Mesodermal cell (in vitro differentiated cells): ENCODE measurements at regions not wholly inside any gene's neighbourhood (a gene's known extent, or its start where the extent isn't known, plus 50 kb on each side); places are given as distances from the start of the nearest gene placed in this dataset.

Experiments used
- H3K27ac ChIP-seq: 2 replicates; pipeline ENCODE4 v1.7.0; 2013; ENCODE audit warnings: mild to moderate bottlenecking, low read depth, low read length, moderate library complexity; ENCODE audit not compliant: severe bottlenecking
- H3K36me3 ChIP-seq: 2 replicates; pipeline ENCODE4 v1.7.1; 2013; ENCODE audit warnings: mild to moderate bottlenecking, low read length, moderate library complexity; ENCODE audit not compliant: control insufficient read depth, insufficient read depth
- H3K4me1 ChIP-seq: one replicate; pipeline ENCODE4 v1.7.1; 2013; ENCODE audit warnings: mild to moderate bottlenecking, low read length; ENCODE audit not compliant: insufficient read depth, control insufficient read depth, poor library complexity, severe bottlenecking
- H3K4me3 ChIP-seq: 2 replicates; pipeline ENCODE4 v1.7.0; 2013; ENCODE audit warnings: low read length, control low read depth, mild to moderate bottlenecking; ENCODE audit not compliant: insufficient read depth, poor library complexity, severe bottlenecking; ENCODE audit errors: extremely low read depth
- H3K9me3 ChIP-seq: 2 replicates; pipeline ENCODE4 v1.7.1; 2013; ENCODE audit warnings: mild to moderate bottlenecking, low read length, moderate library complexity; ENCODE audit not compliant: control insufficient read depth
- WGBS, 2 experiments: methylation state at CpG; one replicate each; pipeline ENCODE4 v1.1.5; 2013; ENCODE audit warnings: missing lambda C conversion rate in 2 of 2; ENCODE audit not compliant: insufficient coverage in 2 of 2; 5-methylcytosine and 5-hydroxymethylcytosine counted together

DNA sequence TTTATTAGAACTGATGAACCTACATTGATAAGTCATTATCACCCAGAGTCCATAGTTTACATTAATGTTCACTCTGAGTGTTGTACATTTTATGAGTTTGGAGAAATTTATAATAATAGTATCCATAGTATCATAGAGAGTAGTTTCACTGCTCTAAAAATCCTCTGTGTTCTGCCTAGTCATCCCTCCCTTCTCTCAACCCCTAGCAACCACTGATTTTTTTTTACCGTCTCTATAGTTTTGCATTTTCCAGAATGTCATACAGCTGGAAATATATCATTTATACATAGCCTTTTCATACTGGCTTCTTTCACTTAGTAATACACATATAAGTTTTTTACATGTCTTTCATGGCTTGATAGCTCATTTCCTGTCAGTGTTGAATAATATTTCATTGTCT, 231.1 kb downstream of the RAD51AP2 start:
- Histone ChIP-seq H3K4me3 (no peak overlapping the region), H3K36me3 (no peaks in the 10 kb centered on the region), H3K4me1 (no peaks in the 10 kb centered on the region), H3K27ac (no peak overlapping the region), H3K9me3 (no peaks in the 10 kb centered on the region)
- 67 to 88% methylated on average over 1 of the region's 1 CpG for WGBS, 2 experiments

- Histone ChIP-seq H3K4me3 (no peak overlapping the region), H3K27ac (no peak overlapping the region), H3K4me1 (no peaks in the 10 kb centered on the region), H3K9me3 (no peaks in the 10 kb centered on the region), H3K36me3 (no peaks in the 10 kb centered on the region)
- WGBS, 2 experiments = 88 to 92% methylated on average over 5 of the region's 5 CpGs
Observed at GRCh38 chr2:17282826-17283225, 235.4 kb downstream of the RAD51AP2 start.

DNA sequence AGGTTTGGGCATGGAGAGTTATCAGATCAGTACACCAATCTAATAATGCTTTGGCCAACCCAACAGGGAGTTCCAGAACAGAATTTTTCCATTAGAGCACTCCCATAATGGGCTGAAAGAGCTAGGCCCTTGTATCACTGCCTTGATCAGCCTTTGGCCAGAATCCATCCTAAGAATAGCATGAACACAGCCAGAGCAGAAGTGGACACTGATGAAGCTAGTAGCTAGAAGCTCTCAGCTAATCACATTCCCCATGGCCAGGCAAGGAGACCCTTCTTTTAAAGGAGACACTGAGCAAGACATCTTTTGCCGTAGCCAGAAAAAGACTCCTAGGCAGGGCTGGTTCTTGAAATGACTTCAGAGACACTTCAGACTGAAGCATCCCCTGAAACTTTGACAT, 236.0 kb downstream of the RAD51AP2 start:
- no peaks in the 10 kb centered on the region for H3K36me3 ChIP-seq
- no peaks in the 10 kb centered on the region for H3K9me3 ChIP-seq
- no peaks in the 10 kb centered on the region for H3K4me1 ChIP-seq
- no peak overlapping the region for H3K27ac ChIP-seq
- WGBS, 2 experiments = 100% methylated on average over 1 of the region's 1 CpG; no CpG with 5 or more reads in 1 of the 2 experiments
- no peak overlapping the region for H3K4me3 ChIP-seq

DNA sequence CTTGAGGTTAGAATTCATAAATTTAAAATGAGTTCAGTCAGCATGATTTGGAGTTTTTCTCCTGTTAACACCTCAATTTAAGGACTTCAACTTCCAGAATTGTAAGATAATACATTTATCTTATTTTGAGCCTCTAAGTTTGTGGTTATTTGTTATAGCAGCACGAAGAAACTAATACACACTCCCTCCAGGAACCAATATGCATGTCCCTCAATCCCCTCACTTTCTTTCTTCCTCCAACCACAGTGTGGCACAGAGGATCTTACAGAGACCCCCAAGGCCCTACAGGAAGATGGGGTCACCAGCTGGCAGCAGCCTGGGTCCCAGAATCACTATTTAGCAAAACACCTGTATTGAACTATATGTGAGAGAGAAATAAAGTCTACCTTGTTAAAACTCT, 242.0 kb downstream of the RAD51AP2 start:
- Histone ChIP-seq H3K4me3 (no peak overlapping the region), H3K4me1 (peaks cover under 1% of the 10 kb centered on the region), H3K9me3 (no peaks in the 10 kb centered on the region), H3K36me3 (no peaks in the 10 kb centered on the region), H3K27ac (no peak overlapping the region)
- no CpG with 5 or more reads among the region's 1 CpG for WGBS, 2 experiments

GRCh38 chr2:17272652-17273525, 245.4 kb downstream of the RAD51AP2 start:
- Histone ChIP-seq H3K9me3 (peaks cover 3% of the 10 kb centered on the region), H3K36me3 (no peaks in the 10 kb centered on the region)

DNA sequence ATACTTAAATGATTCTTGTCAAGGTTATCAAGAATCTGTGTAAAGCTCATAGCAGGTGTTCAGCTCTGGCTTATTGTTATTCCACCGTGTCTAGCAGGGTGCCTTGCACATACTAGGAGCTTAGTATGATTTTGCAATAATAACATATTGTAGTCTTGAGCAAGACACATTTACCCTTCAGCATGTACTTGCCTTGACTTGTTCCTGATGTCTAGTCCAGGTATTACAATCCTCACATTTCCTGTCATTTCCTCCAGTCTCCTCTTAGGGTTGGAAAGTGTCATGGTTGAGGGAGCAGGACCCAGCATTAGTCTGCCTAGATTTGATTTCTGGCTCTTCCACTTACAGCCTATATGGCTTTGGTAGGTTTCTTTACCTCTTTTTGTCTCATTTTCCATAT, 246.1 kb downstream of the RAD51AP2 start:
- no CpG with 5 or more reads among the region's 1 CpG for WGBS, 2 experiments
- H3K36me3 ChIP-seq = no peaks in the 10 kb centered on the region
- no peak overlapping the region for H3K4me3 ChIP-seq

More at GRCh38 chr2:17272652-17273525, 245.4 kb downstream of the RAD51AP2 start:
- H3K27ac ChIP-seq = no peak overlapping the region
- WGBS, 2 experiments = 95 to 100% methylated on average over 3 to 4 of the region's 8 CpGs
- H3K4me3 ChIP-seq = no peak overlapping the region
- H3K4me1 ChIP-seq = peaks cover 3% of the 10 kb centered on the region

DNA sequence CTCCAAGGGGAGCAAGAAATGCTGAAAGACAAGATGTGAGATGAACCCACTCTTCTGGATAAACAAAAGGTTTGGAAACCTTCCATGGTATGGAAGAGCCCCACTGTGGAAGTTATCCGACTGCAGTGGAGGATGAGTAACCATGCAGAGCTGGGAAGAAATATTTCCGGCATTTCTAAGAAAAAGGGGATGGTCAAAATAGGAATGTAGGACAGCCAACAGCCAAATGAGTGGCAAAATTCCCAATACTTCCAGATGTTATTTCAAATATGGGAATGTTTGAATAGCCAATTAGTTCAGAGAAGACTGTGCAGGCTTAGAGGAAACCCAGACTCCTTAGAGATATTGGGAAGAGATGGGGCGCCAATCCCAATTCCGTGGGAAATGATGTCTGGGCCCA, 246.8 kb downstream of the RAD51AP2 start:
- Histone ChIP-seq H3K9me3 (peaks cover 3% of the 10 kb centered on the region), H3K4me3 (no peak overlapping the region), H3K36me3 (no peaks in the 10 kb centered on the region), H3K27ac (no peak overlapping the region), H3K4me1 (peaks cover 3% of the 10 kb centered on the region)
- 90 to 100% methylated on average over 2 to 3 of the region's 4 CpGs for WGBS, 2 experiments

More for the DNA sequence above, 246.1 kb downstream of the RAD51AP2 start:
- Histone ChIP-seq H3K27ac (no peak overlapping the region), H3K4me1 (peaks cover 3% of the 10 kb centered on the region), H3K9me3 (peaks cover 3% of the 10 kb centered on the region)

- Histone ChIP-seq H3K4me1 (peaks cover 3% of the 10 kb centered on the region), H3K36me3 (no peaks in the 10 kb centered on the region), H3K4me3 (no peak overlapping the region), H3K9me3 (peaks cover 3% of the 10 kb centered on the region), H3K27ac (no peak overlapping the region)
- WGBS, 2 experiments = 86 to 100% methylated on average over 5 of the region's 5 CpGs
Observed at GRCh38 chr2:17270894-17271293, 247.3 kb downstream of the RAD51AP2 start.

DNA sequence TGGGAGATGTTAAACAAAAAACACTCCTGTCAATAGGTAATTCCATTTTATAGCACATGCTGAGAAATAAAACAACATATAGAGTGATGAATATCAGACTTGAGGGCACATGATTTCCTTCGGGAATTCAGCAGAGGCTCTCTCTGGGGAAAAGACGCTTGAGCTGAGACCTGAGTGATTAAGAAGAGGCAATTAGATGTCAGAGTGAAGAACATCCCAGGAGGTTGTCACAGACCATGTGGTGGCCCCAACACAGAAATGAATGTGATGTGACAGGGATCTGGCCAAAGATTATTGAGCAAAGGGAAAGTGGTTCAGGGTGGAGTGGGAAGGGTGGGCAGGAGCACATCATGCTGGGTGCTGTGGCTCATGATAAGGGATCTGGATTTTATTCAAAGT, 254.7 kb downstream of the RAD51AP2 start:
- no peak overlapping the region for H3K4me3 ChIP-seq
- H3K9me3 ChIP-seq = no peaks in the 10 kb centered on the region
- H3K27ac ChIP-seq = no peak overlapping the region
- no peaks in the 10 kb centered on the region for H3K36me3 ChIP-seq
- WGBS, 2 experiments = 92 to 97% methylated on average over 2 of the region's 2 CpGs
- H3K4me1 ChIP-seq = no peaks in the 10 kb centered on the region

GRCh38 chr2:17262854-17263569, 255.2 kb downstream of the RAD51AP2 start:
- H3K4me1 ChIP-seq = no peaks in the 10 kb centered on the region
- H3K36me3 ChIP-seq = no peaks in the 10 kb centered on the region
- H3K27ac ChIP-seq = no peak overlapping the region
- no peak overlapping the region for H3K4me3 ChIP-seq
- 80% methylated on average over 1 of the region's 2 CpGs; no CpG with 5 or more reads in 1 of the 2 experiments for WGBS, 2 experiments
- no peaks in the 10 kb centered on the region for H3K9me3 ChIP-seq

DNA sequence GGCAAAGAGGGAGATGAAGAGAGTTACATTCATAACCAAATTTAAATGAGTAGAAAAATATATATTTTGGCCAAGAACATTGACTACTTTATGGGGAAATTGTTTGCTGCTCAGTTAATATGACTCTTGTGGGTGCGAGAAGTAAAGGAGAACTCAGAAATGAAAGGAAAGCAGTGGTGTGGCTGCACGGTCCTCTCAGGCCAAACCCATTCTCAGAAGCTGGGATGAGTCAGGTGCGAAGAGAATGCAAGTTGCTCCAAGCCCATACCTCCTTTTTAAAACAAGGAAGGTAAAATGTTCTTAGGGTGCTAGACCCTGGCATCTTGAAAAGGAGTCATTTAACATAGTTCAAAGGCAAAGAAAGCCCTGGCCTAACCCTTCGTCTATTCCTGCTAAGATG, 258.6 kb downstream of the RAD51AP2 start:
- Histone ChIP-seq H3K27ac (no peak overlapping the region), H3K4me1 (peaks cover 2% of the 10 kb centered on the region), H3K4me3 (no peak overlapping the region), H3K9me3 (no peaks in the 10 kb centered on the region), H3K36me3 (no peaks in the 10 kb centered on the region)
- 80 to 94% methylated on average over 3 of the region's 4 CpGs for WGBS, 2 experiments
